CD4-positive, alpha-beta memory T cell (primary cell): ENCODE measurements at regions not wholly inside any gene's neighbourhood (a gene's known extent, or its start where the extent isn't known, plus 50 kb on each side); places are given as distances from the start of the nearest gene placed in this dataset.
"Not testable (repeated sequence)": the region's sequence is repeated elsewhere in the genome, so short reads cannot be mapped to it uniquely, and the experiment has no call there.

Experiments used
- CTCF ChIA-PET: fragments of 350-600 bp; sonication (Branson Sonifier 250); formaldehyde crosslinking; loops from one replicate; lab custom pipeline; 2021; ENCODE audit warnings: inconsistent platforms; ENCODE audit not compliant: partially characterized antibody; lab: Charles Lee
- POLR2A ChIA-PET: fragments of 350-600 bp; sonication (Branson Sonifier 250); formaldehyde crosslinking; loops from one replicate; lab custom pipeline; 2021; ENCODE audit not compliant: partially characterized antibody; lab: Charles Lee
- DNase-seq, 5 donors: peaks; one replicate each; pipeline versions ENCODE4 v3.0.0 to v3.0.0-alpha.2; 2020 to 2022; ENCODE audit warnings: mixed read lengths in 1 of 5
- H3K27ac ChIP-seq: one replicate; pipeline ENCODE4 v1.7.0; 2013; ENCODE audit warnings: low read depth, low read length
- H3K27me3 ChIP-seq: 2 replicates; pipeline ENCODE4 v1.7.0; 2013; ENCODE audit warnings: mild to moderate bottlenecking, low read length, moderate library complexity; ENCODE audit not compliant: insufficient read depth
- H3K36me3 ChIP-seq: 2 replicates; pipeline ENCODE4 v1.7.0; 2013; ENCODE audit warnings: mild to moderate bottlenecking, low read length, moderate library complexity; ENCODE audit not compliant: insufficient read depth
- H3K4me1 ChIP-seq: 2 replicates; pipeline ENCODE4 v1.7.0; 2013; ENCODE audit warnings: mild to moderate bottlenecking, low read length, moderate library complexity; ENCODE audit not compliant: insufficient read depth
- H3K4me3 ChIP-seq, 2 donors: one replicate each; pipeline ENCODE4 v1.7.0; 2013; ENCODE audit warnings: low read length in 2 of 2, mild to moderate bottlenecking in 1 of 2
- H3K9me3 ChIP-seq, 2 donors: one replicate each; pipeline ENCODE4 v1.7.0; 2013; ENCODE audit warnings: low read length in 2 of 2, control low read depth in 1 of 2; ENCODE audit not compliant: control insufficient read depth in 1 of 2
- H3K27ac Mint-ChIP-seq, 7 donors: one replicate each; pipeline ENCODE4 v1.8.0; 2020 to 2021; ENCODE audit warnings: mixed read lengths in 7 of 7, mild to moderate bottlenecking in 6 of 7, inconsistent platforms in 3 of 7, moderate library complexity in 3 of 7
- H3K27me3 Mint-ChIP-seq, 2 donors: one replicate each; pipeline ENCODE4 v1.8.0; 2020 to 2021; ENCODE audit warnings: mixed read lengths in 2 of 2
- H3K36me3 Mint-ChIP-seq, 2 donors: one replicate each; pipeline ENCODE4 v1.8.0; 2020 to 2021; ENCODE audit warnings: mixed read lengths in 2 of 2, inconsistent platforms in 1 of 2, mild to moderate bottlenecking in 1 of 2
- H3K4me1 Mint-ChIP-seq, 4 donors: one replicate each; pipeline ENCODE4 v1.8.0; 2020 to 2021; ENCODE audit warnings: mixed read lengths in 4 of 4, mild to moderate bottlenecking in 1 of 4
- H3K4me3 Mint-ChIP-seq, 8 donors: one replicate each; pipeline ENCODE4 v1.8.0; 2020 to 2021; ENCODE audit warnings: mixed read lengths in 8 of 8, mild to moderate bottlenecking in 7 of 8, moderate library complexity in 6 of 8, inconsistent platforms in 3 of 8
- H3K9me3 Mint-ChIP-seq, 8 donors: one replicate each; pipeline ENCODE4 v1.8.0; 2020 to 2021; ENCODE audit warnings: mixed read lengths in 8 of 8, mild to moderate bottlenecking in 5 of 8, inconsistent platforms in 3 of 8, moderate library complexity in 1 of 8
- intact Hi-C: fragments of 100-400 bp; cut with micrococcal nuclease; formaldehyde crosslinking; loops from one replicate; pipeline ENCODE4 v1.15.1; 2023

- Histone ChIP-seq H3K4me1 (no peaks in the 10 kb centered on the region), H3K4me3 (no peak overlapping the region), H3K9me3 (no peaks in the 10 kb centered on the region), H3K36me3 (no peaks in the 10 kb centered on the region), H3K27ac (no peak overlapping the region), H3K27me3 (no peaks in the 10 kb centered on the region)
- DNase-seq = no peak
- Mint-ChIP-seq H3K27me3 (peaks cover 1 to 3% of the 10 kb centered on the region in 2 donors), H3K9me3 (no peaks in the 10 kb centered on the region), H3K27ac (no peak overlapping the region), H3K4me3 (no peak overlapping the region), H3K36me3 (no peaks in the 10 kb centered on the region), H3K4me1 (no peaks in the 10 kb centered on the region)
- intact Hi-C loops = no loop called here
- ChIA-PET CTCF (no interaction called here), POLR2A (no interaction called here)
These were observed 365.6 kb downstream of the RPS6KC1 start for GRCh38 chr1:213416461-213417224.

- no peaks in the 10 kb centered on the region for H3K36me3 Mint-ChIP-seq
- H3K27ac Mint-ChIP-seq = no peak overlapping the region
- no peaks in the 10 kb centered on the region for H3K4me1 ChIP-seq
- no peaks in the 10 kb centered on the region for H3K4me1 Mint-ChIP-seq
- intact Hi-C loops = no loop called here
- H3K36me3 ChIP-seq = no peaks in the 10 kb centered on the region
- H3K4me3 ChIP-seq = no peak overlapping the region
- ChIA-PET POLR2A (no interaction called here), CTCF (interaction anchor here (1.2 kb wide), 1 partner anchor 11 kb away, joined by 3 read pairs; no protein-coding TSS in a partner anchor)
- no peak overlapping the region for H3K27ac ChIP-seq
- no peaks in the 10 kb centered on the region for H3K27me3 ChIP-seq
- no peaks in the 10 kb centered on the region for H3K9me3 ChIP-seq
- peaks cover 1 to 3% of the 10 kb centered on the region in 2 donors for H3K27me3 Mint-ChIP-seq
- H3K4me3 Mint-ChIP-seq = no peak overlapping the region
- H3K9me3 Mint-ChIP-seq = peaks cover 0 to 4% (median 0%) of the 10 kb centered on the region in 8 donors
- DNase-seq = no peak
These were observed 366.3 kb downstream of the RPS6KC1 start for GRCh38 chr1:213417225-213417820.

- Histone ChIP-seq H3K4me3 (no peak overlapping the region), H3K27me3 (no peaks in the 10 kb centered on the region), H3K9me3 (no peaks in the 10 kb centered on the region), H3K27ac (no peak overlapping the region), H3K36me3 (no peaks in the 10 kb centered on the region), H3K4me1 (no peaks in the 10 kb centered on the region)
- peaks cover 0 to 4% (median 0%) of the 10 kb centered on the region in 8 donors for H3K9me3 Mint-ChIP-seq
- no peaks in the 10 kb centered on the region for H3K36me3 Mint-ChIP-seq
- no peak overlapping the region for H3K4me3 Mint-ChIP-seq
- H3K27me3 Mint-ChIP-seq = peaks cover 1 to 3% of the 10 kb centered on the region in 2 donors
- no peak overlapping the region for H3K27ac Mint-ChIP-seq
- no peaks in the 10 kb centered on the region for H3K4me1 Mint-ChIP-seq
- ChIA-PET CTCF (interaction anchor here (1.2 kb wide), 1 partner anchor 11 kb away, joined by 3 read pairs; no protein-coding TSS in a partner anchor), POLR2A (no interaction called here)
- intact Hi-C loops = no loop called here
- DNase-seq = no peak
These were observed 366.8 kb downstream of the RPS6KC1 start for GRCh38 chr1:213417846-213418245.

GRCh38 chr1:213418268-213419071 is 367.4 kb downstream of the RPS6KC1 start:
- Histone ChIP-seq H3K4me1 (no peaks in the 10 kb centered on the region), H3K4me3 (no peak overlapping the region), H3K27ac (no peak overlapping the region), H3K36me3 (no peaks in the 10 kb centered on the region), H3K9me3 (no peaks in the 10 kb centered on the region), H3K27me3 (no peaks in the 10 kb centered on the region)
- peaks cover 1 to 3% of the 10 kb centered on the region in 2 donors for H3K27me3 Mint-ChIP-seq
- POLR2A ChIA-PET = no interaction called here
- CTCF ChIA-PET = interaction anchor here (1.2 kb wide), 1 partner anchor 10 kb away, joined by 3 read pairs; no protein-coding TSS in a partner anchor
- H3K9me3 Mint-ChIP-seq = peaks cover 0 to 4% (median 0%) of the 10 kb centered on the region in 8 donors
- intact Hi-C loops = no loop called here
- H3K36me3 Mint-ChIP-seq = no peaks in the 10 kb centered on the region
- H3K27ac Mint-ChIP-seq = no peak overlapping the region
- H3K4me1 Mint-ChIP-seq = no peaks in the 10 kb centered on the region
- no peak overlapping the region for H3K4me3 Mint-ChIP-seq
- no peak for DNase-seq

- intact Hi-C loops = no loop called here
- Histone ChIP-seq H3K36me3 (no peaks in the 10 kb centered on the region), H3K9me3 (no peaks in the 10 kb centered on the region), H3K4me3 (no peak overlapping the region), H3K27me3 (no peaks in the 10 kb centered on the region), H3K27ac (no peak overlapping the region), H3K4me1 (no peaks in the 10 kb centered on the region)
- Mint-ChIP-seq H3K36me3 (no peaks in the 10 kb centered on the region), H3K27me3 (peaks cover 3% of the 10 kb centered on the region in 2 donors), H3K9me3 (peaks cover 0 to 4% (median 0%) of the 10 kb centered on the region in 8 donors), H3K4me1 (no peaks in the 10 kb centered on the region), H3K4me3 (no peak overlapping the region), H3K27ac (no peak overlapping the region)
- ChIA-PET CTCF (no interaction called here), POLR2A (no interaction called here)
- DNase-seq = no peak
These were observed 368.5 kb downstream of the RPS6KC1 start for GRCh38 chr1:213419401-213420030.

GRCh38 chr1:213421178-213421577 is 370.1 kb downstream of the RPS6KC1 start:
- H3K4me3 Mint-ChIP-seq, H3K27me3 Mint-ChIP-seq, H3K27ac ChIP-seq, H3K36me3 Mint-ChIP-seq, H3K9me3 ChIP-seq, H3K4me1 Mint-ChIP-seq, H3K9me3 Mint-ChIP-seq, intact Hi-C loops, H3K27me3 ChIP-seq, DNase-seq, H3K4me1 ChIP-seq, POLR2A ChIA-PET, CTCF ChIA-PET, H3K4me3 ChIP-seq, H3K27ac Mint-ChIP-seq, H3K36me3 ChIP-seq: not testable (repeated sequence)

GRCh38 chr1:213423041-213423440 is 372.0 kb downstream of the RPS6KC1 start:
- Histone ChIP-seq H3K36me3 (no peaks in the 10 kb centered on the region), H3K9me3 (no peaks in the 10 kb centered on the region), H3K27ac (no peak overlapping the region), H3K4me3 (no peak overlapping the region), H3K4me1 (no peaks in the 10 kb centered on the region), H3K27me3 (no peaks in the 10 kb centered on the region)
- Mint-ChIP-seq H3K27ac (no peak overlapping the region), H3K4me1 (no peaks in the 10 kb centered on the region), H3K4me3 (no peak overlapping the region), H3K9me3 (peaks cover 0 to 4% (median 0%) of the 10 kb centered on the region in 8 donors), H3K36me3 (no peaks in the 10 kb centered on the region), H3K27me3 (peaks cover 1 to 3% of the 10 kb centered on the region in 2 donors)
- intact Hi-C loops = no loop called here
- DNase-seq = no peak
- ChIA-PET POLR2A (no interaction called here), CTCF (interaction anchor here (1.1 kb wide), 1 partner anchor 28 kb away, joined by 3 read pairs; no protein-coding TSS in a partner anchor)
